H1 (cell line): ENCODE measurements at regions not wholly inside any gene's neighbourhood (a gene's known extent, or its start where the extent isn't known, plus 50 kb on each side); places are given as distances from the start of the nearest gene placed in this dataset.

Experiments
- BACH1 ChIP-seq: IDR thresholded peaks from 2 replicates; pipeline ENCODE4 v1.6.1; 2012; ENCODE audit warnings: low read length, improper control_type of control experiment
- EP300 ChIP-seq, 2 experiments: IDR thresholded peaks; 1 replicate in 1 of 2; 2 replicates in 1 of 2; pipeline ENCODE4 v1.6.1; 2011 to 2012; ENCODE audit warnings: low read depth in 2 of 2, low read length in 2 of 2, mild to moderate bottlenecking in 2 of 2, borderline replicate concordance in 1 of 2, inconsistent platforms in 1 of 2, moderate library complexity in 1 of 2
- GABPA ChIP-seq: IDR thresholded peaks from 2 replicates; pipeline ENCODE4 v1.6.1; 2011; ENCODE audit warnings: mild to moderate bottlenecking, low read length, moderate library complexity, borderline replicate concordance; ENCODE audit not compliant: insufficient read depth
- MAFK ChIP-seq: IDR thresholded peaks from 2 replicates; pipeline ENCODE4 v1.6.1; 2012; ENCODE audit warnings: low read depth, mild to moderate bottlenecking, improper control_type of control experiment, low read length
- POLR2A ChIP-seq, 2 experiments: IDR thresholded peaks; 1 replicate in 1 of 2; 2 replicates in 1 of 2; pipeline ENCODE4 v1.6.1; 2011; ENCODE audit warnings: low read depth in 2 of 2, low read length in 2 of 2, mild to moderate bottlenecking in 2 of 2; ENCODE audit errors: control extremely low read depth in 1 of 2
- RNF2 ChIP-seq: fragments of 200-900, 300-1000 bp; sonication (generic); IDR thresholded peaks from 2 replicates; pipeline ENCODE4 v1.7.1; 2016; ENCODE audit warnings: borderline replicate concordance, low read depth, mild to moderate bottlenecking, antibody characterized with exemption, low read length; ENCODE audit not compliant: poor library complexity, severe bottlenecking; ENCODE audit errors: missing control alignments
- TAF1 ChIP-seq: IDR thresholded peaks from 2 replicates; pipeline ENCODE4 v1.6.1; 2011; ENCODE audit warnings: mild to moderate bottlenecking, low read depth, low read length
- TF ChIP-seq, protein P1 (sequence below), 3 experiments: IDR thresholded peaks; 1 replicate in 2 of 3; 2 replicates in 1 of 3; pipeline versions ENCODE4 v1.5.1 to v1.6.1; 2011; ENCODE audit warnings: low read length in 3 of 3, mild to moderate bottlenecking in 3 of 3, inconsistent platforms in 2 of 3, low read depth in 1 of 3, moderate library complexity in 1 of 3; ENCODE audit not compliant: insufficient read depth in 1 of 3; ENCODE audit errors: control extremely low read depth in 1 of 3
- TF ChIP-seq, protein P2 (sequence below): IDR thresholded peaks from 2 replicates; pipeline ENCODE4 v1.6.1; 2011; ENCODE audit warnings: low read length, improper control_type of control experiment
- TF ChIP-seq, protein P3 (sequence below): IDR thresholded peaks from 2 replicates; pipeline ENCODE4 v1.6.1; 2011; ENCODE audit warnings: low read depth, mild to moderate bottlenecking, low read length; ENCODE audit not compliant: insufficient read depth
- TF ChIP-seq, protein P4 (sequence below): IDR thresholded peaks from 2 replicates; pipeline ENCODE4 v1.6.1; 2012; ENCODE audit warnings: low read length, inconsistent platforms

DNA sequence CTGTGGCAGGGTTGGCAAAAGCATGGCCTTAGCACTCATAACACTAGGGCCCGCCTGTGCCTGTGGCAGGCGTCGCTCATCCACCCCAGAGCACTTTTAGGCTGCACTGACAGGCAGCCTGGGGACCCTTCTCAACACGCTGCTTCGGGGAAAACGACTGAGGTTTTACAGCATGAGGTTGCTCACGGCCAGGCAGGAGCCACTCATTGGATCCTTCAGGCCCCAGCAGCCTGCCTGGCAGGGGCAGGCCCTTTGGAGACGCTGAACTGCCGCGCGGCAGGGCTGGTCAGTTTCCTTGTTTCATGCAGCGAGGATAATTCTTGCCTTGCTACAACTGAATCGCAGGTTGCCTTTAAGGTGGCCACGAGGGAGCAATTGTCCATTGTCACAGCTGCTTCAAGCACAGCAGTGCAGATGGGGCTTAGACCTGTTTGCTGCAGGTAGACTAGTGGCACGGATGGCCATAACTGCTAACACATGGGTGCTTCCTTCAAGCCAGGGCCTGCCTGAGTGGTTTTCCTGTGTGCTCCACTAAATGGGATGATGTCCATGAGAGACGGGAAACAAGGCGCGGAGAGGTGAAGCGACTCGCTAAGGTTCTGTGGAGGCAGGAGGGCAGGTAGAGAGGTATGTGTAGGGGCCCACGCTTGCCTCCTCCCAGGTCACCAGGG is 49.9 kb upstream of the HS6ST1 start:
- TF ChIP-seq, protein P1, sequence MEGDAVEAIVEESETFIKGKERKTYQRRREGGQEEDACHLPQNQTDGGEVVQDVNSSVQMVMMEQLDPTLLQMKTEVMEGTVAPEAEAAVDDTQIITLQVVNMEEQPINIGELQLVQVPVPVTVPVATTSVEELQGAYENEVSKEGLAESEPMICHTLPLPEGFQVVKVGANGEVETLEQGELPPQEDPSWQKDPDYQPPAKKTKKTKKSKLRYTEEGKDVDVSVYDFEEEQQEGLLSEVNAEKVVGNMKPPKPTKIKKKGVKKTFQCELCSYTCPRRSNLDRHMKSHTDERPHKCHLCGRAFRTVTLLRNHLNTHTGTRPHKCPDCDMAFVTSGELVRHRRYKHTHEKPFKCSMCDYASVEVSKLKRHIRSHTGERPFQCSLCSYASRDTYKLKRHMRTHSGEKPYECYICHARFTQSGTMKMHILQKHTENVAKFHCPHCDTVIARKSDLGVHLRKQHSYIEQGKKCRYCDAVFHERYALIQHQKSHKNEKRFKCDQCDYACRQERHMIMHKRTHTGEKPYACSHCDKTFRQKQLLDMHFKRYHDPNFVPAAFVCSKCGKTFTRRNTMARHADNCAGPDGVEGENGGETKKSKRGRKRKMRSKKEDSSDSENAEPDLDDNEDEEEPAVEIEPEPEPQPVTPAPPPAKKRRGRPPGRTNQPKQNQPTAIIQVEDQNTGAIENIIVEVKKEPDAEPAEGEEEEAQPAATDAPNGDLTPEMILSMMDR (IDR thresholded peaks at IDR 0.05; ENCODE audit: control extremely low read depth in 1 of 3, insufficient read depth in 1 of 3, low read depth in 1 of 3, low read length in 3 of 3) = no peak
- TF ChIP-seq POLR2A (IDR thresholded peaks at IDR 0.05; ENCODE audit: control extremely low read depth in 1 of 2, low read depth in 2 of 2, low read length in 2 of 2) (no peak), TAF1 (no peak), GABPA (no peak), BACH1 (no peak), MAFK (no peak), EP300 (IDR thresholded peaks at IDR 0.05; ENCODE audit: borderline replicate concordance in 1 of 2, low read depth in 2 of 2, low read length in 2 of 2) (no peak), RNF2 (no peak)
- TF ChIP-seq, protein P2, sequence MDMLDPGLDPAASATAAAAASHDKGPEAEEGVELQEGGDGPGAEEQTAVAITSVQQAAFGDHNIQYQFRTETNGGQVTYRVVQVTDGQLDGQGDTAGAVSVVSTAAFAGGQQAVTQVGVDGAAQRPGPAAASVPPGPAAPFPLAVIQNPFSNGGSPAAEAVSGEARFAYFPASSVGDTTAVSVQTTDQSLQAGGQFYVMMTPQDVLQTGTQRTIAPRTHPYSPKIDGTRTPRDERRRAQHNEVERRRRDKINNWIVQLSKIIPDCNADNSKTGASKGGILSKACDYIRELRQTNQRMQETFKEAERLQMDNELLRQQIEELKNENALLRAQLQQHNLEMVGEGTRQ = no peak
- TF ChIP-seq, protein P3, sequence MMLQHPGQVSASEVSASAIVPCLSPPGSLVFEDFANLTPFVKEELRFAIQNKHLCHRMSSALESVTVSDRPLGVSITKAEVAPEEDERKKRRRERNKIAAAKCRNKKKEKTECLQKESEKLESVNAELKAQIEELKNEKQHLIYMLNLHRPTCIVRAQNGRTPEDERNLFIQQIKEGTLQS = no peak
- TF ChIP-seq, protein P4, sequence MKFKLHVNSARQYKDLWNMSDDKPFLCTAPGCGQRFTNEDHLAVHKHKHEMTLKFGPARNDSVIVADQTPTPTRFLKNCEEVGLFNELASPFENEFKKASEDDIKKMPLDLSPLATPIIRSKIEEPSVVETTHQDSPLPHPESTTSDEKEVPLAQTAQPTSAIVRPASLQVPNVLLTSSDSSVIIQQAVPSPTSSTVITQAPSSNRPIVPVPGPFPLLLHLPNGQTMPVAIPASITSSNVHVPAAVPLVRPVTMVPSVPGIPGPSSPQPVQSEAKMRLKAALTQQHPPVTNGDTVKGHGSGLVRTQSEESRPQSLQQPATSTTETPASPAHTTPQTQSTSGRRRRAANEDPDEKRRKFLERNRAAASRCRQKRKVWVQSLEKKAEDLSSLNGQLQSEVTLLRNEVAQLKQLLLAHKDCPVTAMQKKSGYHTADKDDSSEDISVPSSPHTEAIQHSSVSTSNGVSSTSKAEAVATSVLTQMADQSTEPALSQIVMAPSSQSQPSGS = no peak
